GM19035 (cell line): ENCODE measurements at regions not wholly inside any gene's neighbourhood (a gene's known extent, or its start where the extent isn't known, plus 50 kb on each side); places are given as distances from the start of the nearest gene placed in this dataset.
"Not testable (repeated sequence)": the region's sequence is repeated elsewhere in the genome, so short reads cannot be mapped to it uniquely, and the experiment has no call there.

Experiments
- ATAC-seq: cut with Tn5 transposase; IDR thresholded peaks from one replicate; pipeline ENCODE4 v1.9.1; 2021; ENCODE audit not compliant: unreplicated experiment

GRCh38 chr17:71779482-71779881, 341.3 kb upstream of the SOX9 start:
- no peak for ATAC-seq

- no peak for ATAC-seq
These were observed 340.2 kb upstream of the SOX9 start for GRCh38 chr17:71780596-71780995.

- ATAC-seq = not testable (repeated sequence)
These were observed 338.8 kb upstream of the SOX9 start for GRCh38 chr17:71782021-71782420.

- no peak for ATAC-seq
These were observed 330.0 kb upstream of the SOX9 start for GRCh38 chr17:71790791-71791190.

- no peak for ATAC-seq
These were observed 329.5 kb upstream of the SOX9 start for GRCh38 chr17:71791311-71791710.

GRCh38 chr17:71792966-71793365, 327.9 kb upstream of the SOX9 start:
- no peak for ATAC-seq

GRCh38 chr17:71793518-71793917, 327.3 kb upstream of the SOX9 start:
- no peak for ATAC-seq

GRCh38 chr17:71798701-71799100, 322.1 kb upstream of the SOX9 start:
- ATAC-seq = no peak

GRCh38 chr17:71799657-71800056, 321.2 kb upstream of the SOX9 start:
- ATAC-seq = no peak

GRCh38 chr17:71801301-71801700, 319.5 kb upstream of the SOX9 start:
- no peak for ATAC-seq

GRCh38 chr17:71802663-71803062, 318.2 kb upstream of the SOX9 start:
- ATAC-seq = no peak

GRCh38 chr17:71803656-71804284, 317.1 kb upstream of the SOX9 start:
- ATAC-seq = no peak

- ATAC-seq = no peak
These were observed 311.3 kb upstream of the SOX9 start for GRCh38 chr17:71809537-71809936.

GRCh38 chr17:71813861-71814260, 307.0 kb upstream of the SOX9 start:
- not testable (repeated sequence) for ATAC-seq

GRCh38 chr17:71821511-71821910, 299.3 kb upstream of the SOX9 start:
- no peak for ATAC-seq

GRCh38 chr17:71824671-71825070, 296.1 kb upstream of the SOX9 start:
- ATAC-seq = no peak

- ATAC-seq = no peak
These were observed 295.1 kb upstream of the SOX9 start for GRCh38 chr17:71825687-71826086.

GRCh38 chr17:71828182-71828596, 292.6 kb upstream of the SOX9 start:
- no peak for ATAC-seq

- ATAC-seq = no peak
These were observed 290.0 kb upstream of the SOX9 start for GRCh38 chr17:71830866-71831265.

- no peak for ATAC-seq
These were observed 277.8 kb upstream of the SOX9 start for GRCh38 chr17:71842986-71843385.

GRCh38 chr17:71845337-71845736, 275.5 kb upstream of the SOX9 start:
- no peak for ATAC-seq

- ATAC-seq = no peak
These were observed 274.2 kb upstream of the SOX9 start for GRCh38 chr17:71846561-71847110.
